CD4-positive, alpha-beta T cell treated with Interleukin-12 subunit alpha and Interleukin-12 subunit beta, for 1 hour (primary cell): ENCODE measurements at regions not wholly inside any gene's neighbourhood (a gene's known extent, or its start where the extent isn't known, plus 50 kb on each side); places are given as distances from the start of the nearest gene placed in this dataset.
"Not testable (repeated sequence)": the region's sequence is repeated elsewhere in the genome, so short reads cannot be mapped to it uniquely, and the experiment has no call there.

Source experiments
- DNase-seq: peaks from one replicate; pipeline ENCODE4 v3.0.0-alpha.2; 2020

- DNase-seq, result no peak
Observed at GRCh38 chr6:93081901-93082300, 337.5 kb downstream of the EPHA7 start.

- DNase-seq, result no peak
Observed at GRCh38 chr6:93079061-93079460, 340.3 kb downstream of the EPHA7 start.

- no peak for DNase-seq
Observed at GRCh38 chr6:93073811-93074210, 345.5 kb downstream of the EPHA7 start.

GRCh38 chr6:93069856-93070255 lies 349.5 kb downstream of the EPHA7 start:
- DNase-seq, result no peak

- no peak for DNase-seq
Observed at GRCh38 chr6:93059911-93060310, 359.4 kb downstream of the EPHA7 start.

GRCh38 chr6:93057584-93057983 lies 361.8 kb downstream of the EPHA7 start:
- DNase-seq, result no peak

GRCh38 chr6:93048381-93048780 lies 371.0 kb downstream of the EPHA7 start:
- no peak for DNase-seq

GRCh38 chr6:93047033-93047432 lies 372.3 kb downstream of the EPHA7 start:
- no peak for DNase-seq

- DNase-seq, result no peak
Observed at GRCh38 chr6:93045156-93045555, 374.2 kb downstream of the EPHA7 start.

- DNase-seq, result no peak
Observed at GRCh38 chr6:93040375-93040774, 379.0 kb downstream of the EPHA7 start.

GRCh38 chr6:93036835-93037234 lies 382.5 kb downstream of the EPHA7 start:
- DNase-seq, result no peak

GRCh38 chr6:93035756-93036155 lies 383.6 kb downstream of the EPHA7 start:
- no peak for DNase-seq

- no peak for DNase-seq
Observed at GRCh38 chr6:93021235-93021915, 398.0 kb downstream of the EPHA7 start.

GRCh38 chr6:93017626-93018025 lies 401.7 kb downstream of the EPHA7 start:
- DNase-seq, result no peak

GRCh38 chr6:93017213-93017612 lies 402.1 kb downstream of the EPHA7 start:
- no peak for DNase-seq

- DNase-seq, result no peak
Observed at GRCh38 chr6:93013054-93013453, 406.3 kb downstream of the EPHA7 start.

- DNase-seq, result no peak
Observed at GRCh38 chr6:93008375-93008774, 411.0 kb downstream of the EPHA7 start.

GRCh38 chr6:92989656-92990055 lies 429.7 kb downstream of the EPHA7 start:
- DNase-seq, result no peak

GRCh38 chr6:92979281-92979680 lies 440.1 kb downstream of the EPHA7 start:
- no peak for DNase-seq

GRCh38 chr6:92977018-92977417 lies 442.3 kb downstream of the EPHA7 start:
- no peak for DNase-seq

GRCh38 chr6:92967362-92967761 lies 452.0 kb downstream of the EPHA7 start:
- DNase-seq, result no peak

- DNase-seq, result no peak
Observed at GRCh38 chr6:92962846-92963245, 456.5 kb downstream of the EPHA7 start.

- DNase-seq, result not testable (repeated sequence)
Observed at GRCh38 chr6:92952111-92952510, 467.2 kb downstream of the EPHA7 start.

- DNase-seq, result no peak
Observed at GRCh38 chr6:92945799-92946198, 473.6 kb downstream of the EPHA7 start.

- DNase-seq, result no peak
Observed at GRCh38 chr6:92944132-92944531, 475.2 kb downstream of the EPHA7 start.
